GM19372 (cell line): ENCODE measurements at regions not wholly inside any gene's neighbourhood (a gene's known extent, or its start where the extent isn't known, plus 50 kb on each side); places are given as distances from the start of the nearest gene placed in this dataset.

Experiments
- ATAC-seq: cut with Tn5 transposase; IDR thresholded peaks from one replicate; pipeline ENCODE4 v1.9.1; 2021; ENCODE audit warnings: mild to moderate bottlenecking, low read depth, moderate library complexity; ENCODE audit not compliant: unreplicated experiment

GRCh38 chr1:87555366-87555765 lies 226.7 kb downstream of the LMO4 start:
- ATAC-seq: no peak

- ATAC-seq: no peak
Observed at GRCh38 chr1:87556326-87556725, 227.6 kb downstream of the LMO4 start.

DNA sequence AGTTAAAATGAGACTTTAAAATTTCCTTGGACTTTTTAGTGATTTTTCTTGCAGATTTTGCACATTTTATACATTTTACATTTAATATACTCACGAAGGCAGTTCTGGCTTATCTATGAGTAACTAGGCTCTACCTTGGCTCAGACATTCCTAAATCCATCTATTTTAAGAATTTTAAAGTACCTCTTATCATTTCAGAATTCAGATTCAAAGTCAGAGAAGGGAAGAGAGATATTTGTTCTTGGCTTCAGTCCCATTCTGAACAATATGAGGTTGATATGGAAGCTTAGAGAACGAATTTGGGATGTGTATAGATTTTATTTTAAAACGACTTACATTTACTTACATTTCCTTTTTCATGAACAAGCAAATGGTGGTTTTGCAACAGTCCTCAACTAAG lies 230.2 kb downstream of the LMO4 start:
- ATAC-seq: no peak

GRCh38 chr1:87560137-87560536 lies 231.5 kb downstream of the LMO4 start:
- no peak for ATAC-seq

- ATAC-seq: no peak
Observed at GRCh38 chr1:87560601-87561360, 232.1 kb downstream of the LMO4 start.

DNA sequence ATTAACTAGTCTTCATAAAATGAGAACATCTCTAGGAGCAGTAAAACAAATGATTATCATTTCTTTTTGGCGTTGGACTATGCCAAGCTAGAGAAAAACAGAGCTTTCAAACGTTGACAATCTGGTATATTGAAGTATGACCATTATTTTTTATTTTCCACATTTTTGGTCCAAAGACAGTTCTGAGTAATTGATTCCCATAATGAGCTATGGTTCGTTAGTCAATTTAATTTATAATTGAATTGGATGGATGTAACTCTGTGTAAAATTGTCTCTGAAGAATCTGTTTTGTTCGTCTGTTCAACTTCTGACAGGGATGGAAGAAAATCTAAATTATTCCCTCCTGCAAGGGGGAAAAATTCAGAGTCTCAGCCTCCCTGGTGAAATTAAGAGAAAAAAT lies 234.5 kb downstream of the LMO4 start:
- no peak for ATAC-seq

- ATAC-seq: no peak
Observed at GRCh38 chr1:87565861-87566260, 237.2 kb downstream of the LMO4 start.

- ATAC-seq: no peak
Observed at GRCh38 chr1:87568005-87568404, 239.3 kb downstream of the LMO4 start.

DNA sequence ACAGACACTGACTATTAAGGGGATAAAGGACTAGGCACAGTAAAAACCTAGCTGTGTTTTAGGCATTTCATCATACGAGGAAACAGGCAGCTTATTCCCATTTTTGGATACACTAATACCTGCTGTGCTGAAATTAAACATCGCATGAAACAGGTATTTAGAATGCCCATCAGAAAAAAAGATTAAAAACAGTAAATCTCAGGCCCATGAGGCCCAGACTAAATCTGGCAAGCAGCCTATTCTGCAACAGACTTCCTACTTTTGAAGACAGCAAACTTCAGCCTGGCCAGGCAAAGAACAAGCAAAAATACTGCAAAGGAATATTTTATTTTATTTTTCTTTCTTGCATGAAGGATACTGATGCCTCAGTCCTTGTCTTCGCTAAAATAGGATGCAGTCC lies 240.2 kb downstream of the LMO4 start:
- ATAC-seq: no peak

DNA sequence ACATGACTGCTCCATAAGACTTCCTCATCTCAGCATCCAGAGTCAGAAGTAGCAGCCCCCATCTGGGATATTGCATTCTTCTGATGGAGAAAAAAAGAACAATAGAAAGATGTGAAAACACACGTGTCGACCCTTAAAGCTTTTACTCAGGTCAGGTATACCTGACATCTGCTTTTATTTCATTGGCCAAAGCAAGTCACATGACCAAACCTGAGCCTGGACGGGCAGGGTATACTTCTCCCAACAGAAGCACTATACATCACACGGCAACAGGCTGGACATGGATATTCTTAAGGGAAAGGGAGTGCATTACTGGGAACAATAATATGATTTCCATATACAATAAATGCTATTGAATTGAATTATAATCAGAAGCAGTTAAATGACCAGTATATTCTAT lies 243.3 kb downstream of the LMO4 start:
- ATAC-seq: no peak

DNA sequence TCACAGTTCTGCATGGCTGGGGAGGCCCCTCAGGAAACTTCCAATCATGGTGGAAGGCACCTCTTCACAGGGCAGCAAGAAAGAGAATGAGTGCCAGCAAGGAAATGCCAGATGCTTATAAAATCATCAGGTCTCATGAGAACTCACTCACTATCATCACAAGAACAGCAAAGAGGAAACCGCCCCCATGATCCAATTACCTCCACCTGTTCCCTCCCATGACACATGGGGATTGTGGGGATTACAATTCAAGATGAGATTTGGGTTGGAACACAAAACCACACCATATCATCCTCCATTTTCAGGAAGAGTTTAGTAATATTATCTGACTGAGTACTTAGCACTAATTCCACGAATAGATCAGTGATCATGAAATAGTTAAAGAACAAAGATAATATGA lies 244.2 kb downstream of the LMO4 start:
- ATAC-seq: no peak

- no peak for ATAC-seq
Observed at GRCh38 chr1:87575528-87575927, 246.8 kb downstream of the LMO4 start.

DNA sequence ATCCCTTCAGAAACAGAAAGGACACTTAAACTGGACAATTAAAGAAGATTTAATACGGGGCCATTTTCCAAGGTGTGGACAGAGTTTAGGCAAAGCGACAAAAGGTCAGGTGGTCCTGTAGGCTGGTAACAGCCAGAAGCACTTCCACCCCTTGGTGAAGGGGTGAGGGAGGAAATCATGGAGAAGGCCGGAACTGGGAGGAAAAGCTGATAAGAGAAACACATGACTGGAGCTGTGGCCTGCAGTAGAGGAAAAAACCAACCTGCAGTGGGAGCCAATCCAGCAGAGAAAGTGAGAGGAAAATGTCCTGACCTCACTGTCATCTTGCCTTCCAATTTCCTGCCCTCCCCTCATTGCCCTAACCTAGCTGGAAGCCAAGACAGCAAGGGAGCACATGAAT lies 249.8 kb downstream of the LMO4 start:
- no peak for ATAC-seq

DNA sequence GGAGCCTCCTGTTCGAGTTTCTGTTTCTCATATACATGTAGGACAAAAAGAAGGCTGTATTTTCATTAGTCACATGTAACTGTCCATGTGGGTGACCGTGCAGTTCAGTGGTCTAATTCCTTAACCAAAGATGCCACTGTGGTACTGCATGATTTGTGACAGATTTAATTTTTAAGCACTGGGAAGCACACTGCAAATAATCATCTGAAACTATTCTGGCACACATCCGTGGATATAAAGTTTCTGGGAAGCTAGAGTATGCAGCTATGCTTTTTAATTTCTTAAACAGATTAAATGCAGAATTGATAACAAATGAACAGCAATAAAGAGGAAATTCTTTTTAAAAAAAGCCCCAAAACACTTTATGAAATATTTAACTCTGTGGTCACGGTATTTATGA lies 254.8 kb downstream of the LMO4 start:
- no peak for ATAC-seq

GRCh38 chr1:87584586-87584985 lies 255.9 kb downstream of the LMO4 start:
- ATAC-seq: no peak

DNA sequence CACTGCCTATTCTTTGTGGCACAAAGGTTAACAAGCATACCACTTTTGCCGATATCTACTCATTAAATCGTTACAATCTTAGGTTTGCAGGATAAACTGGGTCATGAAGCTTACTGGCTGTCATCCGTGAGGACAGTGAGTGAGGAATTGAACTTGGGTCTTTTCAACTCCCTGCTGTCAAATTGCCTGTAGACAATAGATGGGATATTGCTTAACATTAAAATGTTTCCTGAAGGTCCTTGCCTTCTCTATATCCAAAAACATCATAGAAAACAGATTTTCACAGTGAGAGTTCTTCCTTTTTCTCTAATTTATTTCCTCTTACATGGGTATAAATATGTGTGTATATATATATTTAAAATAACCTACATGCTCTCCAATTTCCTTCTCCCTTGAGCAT lies 257.8 kb downstream of the LMO4 start:
- ATAC-seq: no peak

DNA sequence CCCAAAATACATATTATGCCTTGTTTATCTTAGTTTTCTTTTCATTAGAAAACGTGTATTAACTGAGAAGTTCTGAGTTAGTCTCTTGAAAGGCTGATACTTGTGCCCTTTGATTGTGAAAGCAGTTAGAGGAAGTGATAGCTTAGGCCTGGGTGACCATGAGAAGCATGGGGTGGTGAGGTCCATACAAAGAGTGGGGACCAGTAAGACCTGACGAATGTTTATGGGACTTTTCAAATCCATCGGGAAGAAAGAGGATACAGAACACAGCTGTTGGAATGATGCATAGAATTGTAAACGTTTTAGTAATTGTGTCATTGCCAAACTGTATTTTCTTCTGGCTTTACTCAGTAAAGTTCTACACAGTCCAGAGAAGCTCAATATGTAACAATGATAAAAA lies 259.8 kb downstream of the LMO4 start:
- ATAC-seq: peak; percentile 74

DNA sequence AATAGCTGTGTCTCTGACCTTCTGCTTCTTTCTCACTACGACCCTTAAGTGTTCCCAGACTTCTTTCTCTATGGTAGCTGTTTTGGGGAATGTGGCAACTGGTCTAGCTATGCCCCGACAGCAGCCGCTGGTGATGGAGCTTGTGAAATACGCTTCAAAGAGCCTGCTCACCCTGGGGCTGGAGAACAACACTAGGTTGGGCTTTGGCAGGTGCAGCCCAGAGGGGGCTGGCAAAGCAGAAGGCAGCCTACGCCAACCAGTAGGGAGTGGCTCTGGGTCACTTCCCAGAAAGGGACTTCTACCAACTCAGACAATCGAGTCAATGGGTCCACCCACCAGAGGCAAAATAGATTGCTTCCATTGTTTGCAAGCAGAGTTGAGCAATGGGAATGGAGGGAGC lies 262.8 kb downstream of the LMO4 start:
- no peak for ATAC-seq

DNA sequence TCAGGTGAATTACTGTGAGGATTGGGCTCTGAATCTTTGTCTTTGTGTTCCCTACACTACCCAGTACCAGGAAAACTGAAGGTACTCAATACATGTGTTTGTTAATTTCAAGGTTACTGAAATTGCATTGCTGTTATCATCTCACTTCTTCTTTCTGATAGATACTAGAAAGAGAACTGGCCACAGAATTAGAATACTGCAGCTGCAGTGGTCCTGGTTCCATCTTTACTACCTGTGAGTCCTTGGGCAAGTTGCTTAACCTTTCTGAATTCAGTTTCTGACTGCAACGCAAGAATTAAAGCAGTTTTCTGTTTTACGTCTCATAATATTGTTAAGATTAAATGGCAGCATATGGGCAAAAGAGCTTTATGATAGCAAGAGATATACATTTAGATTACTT lies 263.5 kb downstream of the LMO4 start:
- ATAC-seq: peak; percentile 85

- no peak for ATAC-seq
Observed at GRCh38 chr1:87594736-87595383, 266.2 kb downstream of the LMO4 start.

GRCh38 chr1:87595384-87595781 lies 266.7 kb downstream of the LMO4 start:
- no peak for ATAC-seq

GRCh38 chr1:87598429-87598828 lies 269.7 kb downstream of the LMO4 start:
- ATAC-seq: no peak
